ENCODE measurements at regions not wholly inside any gene's neighbourhood (a gene's known extent, or its start where the extent isn't known, plus 50 kb on each side); places are given as distances from the start of the nearest gene placed in this dataset.

DNA sequence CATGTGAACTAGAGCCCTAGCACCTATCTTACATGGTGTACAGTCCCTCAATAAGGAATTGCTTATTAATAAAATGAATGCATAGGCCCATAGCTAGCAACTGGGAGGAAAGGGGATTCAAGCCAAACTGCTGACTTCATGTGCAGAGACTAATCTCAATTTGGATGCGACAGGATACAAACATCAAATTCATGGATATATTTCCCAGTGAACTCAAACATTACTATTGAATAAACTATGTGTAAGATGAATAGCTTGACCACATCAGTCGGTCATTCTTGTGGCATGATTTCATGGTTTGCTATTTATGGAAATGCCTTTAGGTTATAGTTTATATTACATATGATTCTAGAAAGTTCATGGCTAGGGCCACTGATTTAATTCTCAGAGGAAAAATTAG, 268.6 kb upstream of the SLITRK3 start:
- TF ChIP-seq, protein P1, sequence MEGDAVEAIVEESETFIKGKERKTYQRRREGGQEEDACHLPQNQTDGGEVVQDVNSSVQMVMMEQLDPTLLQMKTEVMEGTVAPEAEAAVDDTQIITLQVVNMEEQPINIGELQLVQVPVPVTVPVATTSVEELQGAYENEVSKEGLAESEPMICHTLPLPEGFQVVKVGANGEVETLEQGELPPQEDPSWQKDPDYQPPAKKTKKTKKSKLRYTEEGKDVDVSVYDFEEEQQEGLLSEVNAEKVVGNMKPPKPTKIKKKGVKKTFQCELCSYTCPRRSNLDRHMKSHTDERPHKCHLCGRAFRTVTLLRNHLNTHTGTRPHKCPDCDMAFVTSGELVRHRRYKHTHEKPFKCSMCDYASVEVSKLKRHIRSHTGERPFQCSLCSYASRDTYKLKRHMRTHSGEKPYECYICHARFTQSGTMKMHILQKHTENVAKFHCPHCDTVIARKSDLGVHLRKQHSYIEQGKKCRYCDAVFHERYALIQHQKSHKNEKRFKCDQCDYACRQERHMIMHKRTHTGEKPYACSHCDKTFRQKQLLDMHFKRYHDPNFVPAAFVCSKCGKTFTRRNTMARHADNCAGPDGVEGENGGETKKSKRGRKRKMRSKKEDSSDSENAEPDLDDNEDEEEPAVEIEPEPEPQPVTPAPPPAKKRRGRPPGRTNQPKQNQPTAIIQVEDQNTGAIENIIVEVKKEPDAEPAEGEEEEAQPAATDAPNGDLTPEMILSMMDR (IDR thresholded peaks at IDR 0.05), result no peak
- no peak for TF ChIP-seq ZFX (IDR thresholded peaks at IDR 0.05; ENCODE audit: borderline replicate concordance)

All from 22Rv1 (cell line).